HG02798 (cell line): ENCODE measurements at regions not wholly inside any gene's neighbourhood (a gene's known extent, or its start where the extent isn't known, plus 50 kb on each side); places are given as distances from the start of the nearest gene placed in this dataset.
"Not testable (repeated sequence)": the region's sequence is repeated elsewhere in the genome, so short reads cannot be mapped to it uniquely, and the experiment has no call there.

Experiments
- ATAC-seq: cut with Tn5 transposase; IDR thresholded peaks from one replicate; pipeline ENCODE4 v1.9.1; 2021; ENCODE audit warnings: mild to moderate bottlenecking; ENCODE audit not compliant: unreplicated experiment, poor library complexity

DNA sequence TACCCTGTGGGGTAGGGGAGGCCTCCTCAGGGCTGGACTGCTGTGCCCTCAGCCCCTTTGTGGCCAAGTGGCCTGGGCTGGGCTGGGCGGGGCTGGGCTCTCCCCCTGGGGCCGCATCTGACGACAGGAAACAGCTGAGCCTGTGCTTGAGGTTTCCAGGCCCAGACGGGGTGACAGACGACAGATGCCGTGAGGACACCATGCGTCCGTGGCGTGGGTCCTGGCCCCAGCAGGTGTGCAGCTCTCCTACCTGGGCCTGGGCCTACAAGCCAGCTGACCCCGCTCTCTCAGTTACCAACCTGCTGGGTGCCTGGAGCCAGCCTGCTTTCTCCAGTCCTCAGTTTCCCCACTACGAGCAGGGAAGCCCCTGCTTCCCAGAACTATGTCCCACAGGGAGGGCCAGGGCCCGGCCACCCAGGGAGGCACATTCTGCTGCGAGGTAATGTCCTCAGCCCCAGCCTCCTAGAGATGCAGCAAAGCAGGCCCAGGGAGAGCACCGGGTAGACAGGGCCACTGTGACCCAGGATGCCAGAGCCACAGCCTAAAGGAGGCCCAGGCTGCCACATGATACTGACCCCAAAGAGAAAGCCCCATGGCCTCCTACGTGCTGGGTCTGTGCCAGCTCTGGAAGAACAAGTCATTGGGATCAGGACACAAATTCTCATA, 181.3 kb downstream of the IGLL1 start:
- ATAC-seq: no peak

DNA sequence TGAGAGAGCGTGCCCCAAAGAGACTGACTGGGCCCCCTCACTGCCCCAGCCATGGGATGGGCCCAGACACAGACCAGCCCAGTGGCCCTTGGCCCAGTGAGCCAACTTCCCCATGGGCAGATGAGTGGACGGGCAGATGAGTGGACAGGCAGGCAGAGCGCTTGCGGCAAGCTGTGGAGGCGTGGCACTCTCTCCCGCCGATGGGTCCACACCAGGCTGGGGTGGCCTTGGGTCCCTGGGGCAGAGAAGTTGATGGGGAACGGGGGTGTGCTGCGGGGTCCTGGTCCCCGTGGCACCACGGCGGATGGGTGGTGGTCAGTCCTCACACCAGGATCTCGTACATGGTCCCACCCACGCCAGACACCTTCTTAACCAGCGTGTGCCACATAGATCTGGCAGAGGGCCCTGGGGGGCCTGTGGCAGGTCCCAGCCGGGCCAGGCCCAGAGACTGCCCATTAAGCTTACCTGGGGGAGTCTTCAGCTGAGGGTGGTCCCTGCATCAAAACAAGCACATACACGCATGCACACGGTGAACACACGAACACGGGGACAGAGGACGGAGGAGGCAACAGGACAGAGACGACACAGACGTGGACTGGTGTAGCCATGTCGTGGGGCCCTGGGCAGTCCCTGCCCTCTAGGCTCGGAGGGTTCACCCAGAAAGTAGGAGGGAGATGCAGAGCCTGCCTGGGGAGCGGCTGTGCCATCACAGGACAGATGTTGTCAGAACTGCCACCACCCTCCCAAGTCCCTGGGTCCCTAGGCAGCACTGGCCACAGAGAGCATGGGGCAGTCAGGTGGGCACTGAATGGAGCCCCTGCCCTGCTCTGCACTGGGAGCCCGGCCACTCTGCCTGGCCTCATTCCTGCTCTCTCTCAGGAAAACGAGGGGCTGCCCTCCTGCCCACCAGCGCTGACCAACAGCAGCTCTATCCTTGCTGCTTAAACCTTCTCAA, 182.2 kb downstream of the IGLL1 start:
- ATAC-seq: no peak

DNA sequence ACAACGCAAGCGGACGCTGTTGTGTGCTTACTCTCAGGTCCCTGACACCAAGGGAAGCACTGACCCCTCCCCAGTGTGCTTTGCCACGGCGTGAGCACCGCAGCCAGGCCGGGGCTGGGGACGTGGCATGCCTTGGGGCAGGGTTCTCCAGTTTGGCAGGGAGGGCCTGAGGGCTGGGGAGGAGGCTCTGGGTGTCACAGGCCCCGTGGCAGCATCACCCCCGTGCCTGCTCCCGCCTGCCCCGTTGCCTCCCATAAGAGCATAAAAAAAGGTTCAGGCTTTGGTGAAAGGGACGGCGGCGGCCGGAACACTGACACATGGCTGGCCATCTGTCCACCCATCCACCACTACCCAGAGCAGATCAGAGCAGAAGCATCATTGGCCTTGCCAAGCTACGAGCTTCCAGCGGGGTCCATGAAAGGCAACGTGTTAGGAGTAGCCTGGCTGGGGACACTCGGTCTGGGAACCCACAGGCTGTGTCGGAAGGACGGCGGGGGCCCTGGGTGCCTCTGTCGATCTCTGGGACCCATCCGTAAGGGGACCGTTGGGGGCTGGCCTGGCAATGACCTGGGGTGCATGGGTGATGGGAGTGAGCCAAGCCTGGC, 183.0 kb downstream of the IGLL1 start:
- no peak for ATAC-seq

DNA sequence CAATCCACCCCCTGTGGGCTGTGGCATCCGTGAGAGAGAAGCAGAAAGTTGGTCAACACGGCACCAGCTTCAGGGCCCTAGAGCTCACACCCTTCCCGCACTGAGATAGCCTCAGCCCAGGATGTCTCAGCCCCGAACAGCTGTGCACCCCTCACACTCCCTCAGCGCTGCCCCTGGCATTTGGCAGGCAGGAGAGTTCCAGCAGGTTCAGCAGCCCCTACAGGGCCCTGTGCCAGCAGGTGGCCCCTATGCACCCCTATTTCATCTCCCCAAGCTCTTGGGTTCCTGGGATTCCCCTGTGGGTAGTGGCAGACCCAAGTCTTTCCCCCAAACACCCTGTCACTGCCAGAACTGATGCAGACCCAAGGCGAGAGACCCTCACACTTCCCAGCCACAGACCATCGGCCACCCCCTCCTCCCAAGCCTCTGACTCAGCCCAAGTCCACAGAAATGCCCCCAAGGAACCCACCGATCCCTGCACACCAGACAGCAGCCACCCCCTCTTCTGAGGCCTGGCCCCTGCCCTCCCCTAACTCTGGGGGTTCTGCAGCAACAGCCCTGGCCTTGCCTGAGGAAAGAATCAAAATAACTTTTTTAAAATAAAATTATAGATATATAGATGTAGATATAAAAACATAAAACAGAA, 183.6 kb downstream of the IGLL1 start:
- ATAC-seq: no peak

DNA sequence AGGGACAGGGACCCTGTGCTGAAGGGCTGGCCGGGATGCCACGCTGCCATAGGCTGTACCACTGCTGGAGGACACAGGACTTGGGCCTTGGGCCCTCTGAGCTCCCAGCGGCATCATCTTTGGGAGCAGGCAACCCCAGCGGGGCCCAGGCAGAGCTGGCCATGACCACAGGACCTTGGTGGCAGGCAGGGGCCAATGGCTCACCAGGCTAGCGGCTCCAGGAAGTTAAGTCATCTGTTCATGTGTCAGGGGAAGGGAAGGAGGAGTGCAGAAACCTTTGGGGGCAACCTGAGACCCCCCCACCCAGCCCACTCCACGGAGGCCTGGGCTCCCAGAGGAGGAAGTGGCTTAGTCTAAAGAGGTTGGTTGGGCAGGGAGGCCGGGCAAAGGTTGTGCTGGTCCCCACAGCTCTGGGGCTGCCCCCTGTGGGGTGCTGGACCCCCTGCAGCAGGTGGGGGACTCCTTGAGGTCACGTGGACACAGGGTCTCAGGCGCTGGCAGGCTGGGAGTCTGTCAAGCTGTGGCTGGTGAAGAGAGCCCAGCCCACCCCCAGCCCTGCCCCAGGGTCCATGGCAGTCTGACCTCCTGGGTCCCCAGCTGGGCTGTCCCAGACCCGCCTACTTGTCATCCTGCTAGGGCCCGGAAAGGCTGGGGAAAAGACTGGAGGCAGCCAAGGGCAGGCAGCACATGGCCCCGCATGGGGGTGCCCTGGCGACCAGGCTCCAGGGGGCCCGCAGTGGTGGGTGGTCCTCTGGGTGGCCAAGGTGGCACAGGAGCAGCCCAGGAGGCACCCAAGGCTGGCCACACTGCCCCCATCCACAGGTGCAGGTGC, 184.3 kb downstream of the IGLL1 start:
- ATAC-seq: no peak

DNA sequence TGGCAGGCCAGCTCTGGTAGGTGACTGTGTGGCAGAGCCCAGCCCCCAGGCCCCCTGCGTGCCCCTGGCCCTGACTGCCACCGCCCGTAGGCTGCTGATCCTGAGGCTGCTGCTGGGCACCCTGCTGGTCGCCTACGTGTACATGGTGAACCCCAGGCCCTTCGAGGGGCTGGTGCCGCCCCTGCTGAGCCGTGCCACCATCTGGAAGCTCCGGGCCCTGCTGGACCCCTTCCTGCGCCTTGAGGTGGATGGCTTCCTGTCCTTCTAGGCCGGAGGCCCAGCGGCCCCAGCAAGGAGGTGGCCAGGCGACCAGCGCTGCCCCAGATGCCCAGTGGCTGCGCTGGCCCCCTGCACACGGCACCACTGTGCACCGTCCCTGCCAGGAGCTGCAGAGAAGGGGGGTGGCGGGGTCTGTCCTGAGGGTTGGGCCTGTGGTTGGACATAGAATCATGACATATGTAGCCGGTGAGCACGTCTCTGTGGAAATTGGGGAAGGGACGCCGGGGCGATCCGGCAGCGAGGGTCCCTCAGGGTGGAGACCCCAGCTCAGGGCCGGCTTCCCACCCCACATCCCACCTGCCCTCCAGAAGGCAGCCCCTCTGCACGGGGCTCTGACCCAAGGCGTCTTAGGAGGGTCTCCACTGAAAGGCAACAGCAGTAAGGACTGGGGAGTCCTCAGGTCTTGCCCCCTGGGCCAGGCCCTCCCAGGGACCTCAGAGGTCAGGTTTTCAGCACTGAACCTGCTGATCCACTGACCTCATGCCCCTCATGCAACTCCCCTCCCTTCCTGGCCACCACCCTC, 185.4 kb downstream of the IGLL1 start:
- ATAC-seq: no peak

DNA sequence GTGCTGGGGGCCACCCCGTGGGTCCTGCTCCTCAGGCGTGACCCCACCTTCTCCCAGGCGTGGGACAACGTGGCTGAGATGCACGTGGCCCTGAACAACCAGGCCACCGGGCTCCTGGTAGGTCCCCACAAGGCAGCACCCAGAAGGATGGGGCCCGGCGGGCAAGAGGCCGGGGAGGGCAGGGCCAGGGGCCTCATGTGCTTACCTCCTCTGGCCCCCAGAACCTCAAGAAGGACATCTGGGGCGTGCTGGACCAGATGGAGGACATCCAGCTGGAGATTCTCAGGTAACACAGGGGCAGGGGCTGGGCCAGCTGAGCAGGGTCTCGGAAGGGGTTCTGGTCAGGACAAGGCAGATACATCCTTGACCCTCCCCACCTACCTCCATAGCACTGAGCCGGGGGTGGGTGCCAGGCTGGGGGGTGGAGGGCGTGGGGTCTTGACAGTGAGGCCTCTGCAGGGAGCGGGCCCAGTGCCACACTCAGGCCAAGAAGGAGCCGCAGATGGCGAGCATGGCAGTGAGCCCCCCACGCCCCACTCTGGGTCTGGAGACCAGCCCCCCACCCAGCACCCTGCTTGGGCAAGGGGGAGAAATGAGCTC, 186.3 kb downstream of the IGLL1 start:
- no peak for ATAC-seq

DNA sequence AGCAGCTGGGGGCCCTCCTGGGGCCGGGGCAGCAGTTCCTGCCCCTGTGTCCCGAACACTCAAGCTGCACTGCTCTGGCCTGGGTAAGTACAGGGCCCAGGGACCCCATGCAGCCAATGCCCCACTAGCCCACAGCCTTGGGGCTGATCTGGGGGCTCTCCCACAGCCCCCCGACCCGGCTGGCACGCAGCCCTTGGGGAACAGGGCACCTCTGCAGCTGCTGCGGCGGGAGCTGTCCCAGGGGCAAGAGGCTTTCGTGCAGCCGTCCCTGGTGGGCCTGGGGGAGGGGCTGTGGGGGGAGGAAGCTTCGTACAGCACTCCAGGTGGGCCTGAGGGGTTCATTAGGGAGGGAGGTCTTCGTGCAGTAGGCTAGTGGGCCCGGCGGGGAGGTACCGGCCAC, 186.9 kb downstream of the IGLL1 start:
- not testable (repeated sequence) for ATAC-seq

DNA sequence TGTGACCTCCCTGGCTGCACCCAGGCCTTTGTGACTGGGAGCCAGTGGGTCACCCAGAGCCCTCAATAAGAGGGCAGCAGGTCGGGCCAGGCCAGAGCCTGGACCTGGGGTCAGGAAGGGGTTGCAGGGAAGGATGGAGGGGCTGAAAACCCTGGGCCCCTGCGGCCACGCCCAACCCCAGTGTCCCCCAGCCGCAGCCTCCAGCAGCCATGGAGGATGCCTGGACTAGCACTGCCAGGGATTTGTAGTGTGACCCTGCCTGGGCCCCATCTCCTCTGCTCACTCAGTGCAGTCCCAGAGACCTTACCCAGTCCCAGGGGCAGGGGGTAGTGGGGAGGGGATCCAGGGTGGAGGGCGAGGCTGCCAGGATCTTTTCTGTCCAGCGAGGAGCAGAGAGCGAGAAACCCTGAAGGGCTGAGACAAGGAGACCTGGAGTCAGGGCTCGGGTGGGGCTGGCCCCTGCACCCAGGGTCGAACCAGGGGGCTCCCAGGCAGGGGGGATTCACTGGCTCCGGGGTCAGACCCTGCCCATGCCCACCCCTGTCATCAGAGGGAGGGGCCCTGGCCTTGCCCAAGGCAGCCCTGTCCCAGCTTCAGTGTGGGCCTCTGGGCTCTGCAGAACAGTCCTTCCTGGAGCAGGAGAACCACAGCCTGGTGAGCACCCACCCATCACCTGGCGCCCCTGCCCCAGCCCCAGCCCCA, 187.5 kb downstream of the IGLL1 start:
- no peak for ATAC-seq

DNA sequence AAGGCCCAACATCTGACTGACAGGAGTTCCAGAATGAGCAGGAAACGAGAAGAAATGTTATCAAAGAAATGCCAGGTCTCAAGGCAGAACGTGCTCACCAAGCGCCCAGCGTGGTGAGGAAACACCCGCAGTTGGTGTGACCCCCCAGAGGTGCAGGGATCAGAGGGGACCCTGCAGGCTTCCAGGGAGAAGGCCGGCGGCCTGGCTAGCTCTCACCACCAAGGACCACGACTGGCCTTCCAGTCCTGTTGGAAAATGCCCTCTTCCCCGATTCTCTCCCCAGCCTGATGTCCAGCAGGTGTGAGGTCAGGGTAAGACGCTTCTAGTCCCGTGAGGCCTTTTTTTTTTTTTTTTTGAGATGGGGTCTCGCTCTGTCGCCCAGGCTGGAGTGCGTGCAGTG, 189.1 kb downstream of the IGLL1 start:
- ATAC-seq: no peak

DNA sequence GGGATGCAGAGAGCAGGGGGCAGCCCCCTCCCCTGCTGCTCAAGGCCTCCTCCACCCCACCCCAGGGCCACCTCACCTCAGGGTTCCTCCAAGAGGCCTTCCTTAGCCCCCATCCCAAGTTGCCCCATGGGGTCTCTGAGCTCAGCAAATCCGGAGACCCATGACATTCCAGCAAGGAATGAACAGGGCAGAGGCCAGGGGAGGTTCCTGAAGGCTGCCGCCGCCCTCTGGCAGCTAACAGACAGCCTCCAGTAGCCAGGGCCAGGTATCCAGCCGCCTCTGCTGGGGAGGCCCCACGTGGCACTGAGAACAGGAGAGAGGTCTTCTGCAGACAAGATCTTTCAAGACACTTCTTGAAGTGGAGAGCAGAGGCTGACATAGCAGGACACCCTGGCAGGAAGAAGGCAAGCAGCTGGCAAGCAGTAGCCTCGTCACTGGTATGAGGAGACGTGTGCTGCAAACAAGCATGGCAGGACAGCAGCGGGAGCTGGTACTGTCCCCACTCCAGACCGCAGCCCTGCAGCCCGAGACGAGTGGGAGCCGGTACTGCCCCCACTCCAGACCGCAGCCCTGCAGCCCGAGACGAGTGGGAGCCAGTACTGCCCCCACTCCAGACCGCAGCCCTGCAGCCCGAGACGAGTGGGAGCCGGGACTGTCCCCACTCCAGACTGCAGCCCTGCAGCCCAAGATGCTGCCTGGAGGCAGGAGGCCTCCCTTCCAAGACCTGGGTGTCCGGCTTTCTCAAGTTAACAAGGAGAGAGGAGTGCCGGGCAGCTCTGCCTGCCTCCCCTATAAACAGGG, 190.6 kb downstream of the IGLL1 start:
- ATAC-seq: no peak

DNA sequence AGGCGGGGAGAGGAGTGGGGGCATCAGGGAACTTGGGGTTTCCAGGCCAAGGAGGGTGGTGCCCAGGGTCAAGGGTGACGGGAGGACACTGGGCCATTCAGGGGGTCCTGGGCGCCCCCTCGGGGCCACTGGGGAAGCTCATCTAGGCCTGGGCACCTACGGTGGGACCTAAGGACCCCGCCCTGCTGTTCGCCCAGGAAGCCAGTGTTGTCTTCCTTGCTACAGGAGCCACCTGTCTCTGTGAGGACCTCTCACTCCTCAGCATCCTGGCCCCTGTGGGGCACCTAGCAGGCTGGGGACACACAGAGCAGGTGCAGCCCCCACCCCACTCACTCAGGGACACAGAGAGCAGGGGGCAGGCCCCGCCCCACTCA, 191.6 kb downstream of the IGLL1 start:
- ATAC-seq: no peak

DNA sequence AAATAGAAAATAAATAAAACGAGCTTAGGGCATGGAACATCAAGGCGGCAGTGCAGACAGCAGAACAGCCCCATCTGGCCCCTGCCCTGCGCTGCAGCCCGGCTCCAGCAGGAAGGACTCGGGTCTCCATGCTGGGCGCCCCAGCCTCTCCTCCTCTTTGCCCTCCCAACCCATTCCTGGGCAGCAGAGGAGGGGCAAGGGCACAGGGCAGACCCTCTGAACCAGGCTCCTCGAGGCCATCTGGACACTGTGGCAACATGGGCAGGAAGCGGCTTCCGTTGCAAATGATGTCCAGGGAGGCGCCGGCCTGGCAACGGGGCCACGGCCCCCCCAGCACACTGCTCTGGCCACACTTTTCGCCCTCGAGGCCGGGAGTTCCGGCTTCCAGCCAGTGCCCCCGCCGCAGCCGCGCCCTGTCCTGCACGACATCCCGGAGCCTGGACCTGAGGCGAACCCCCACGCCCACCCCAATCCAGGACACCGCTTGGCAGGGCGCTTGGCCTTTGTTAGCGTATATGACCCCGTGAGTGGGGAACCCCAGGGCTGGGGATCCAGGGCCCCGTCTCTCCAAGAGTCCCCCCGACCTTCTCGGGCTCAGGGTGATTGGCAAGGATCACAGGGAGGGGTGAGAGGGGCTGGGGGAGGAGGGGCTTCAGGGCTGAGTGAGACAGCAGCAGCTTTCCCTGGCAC, 192.1 kb downstream of the IGLL1 start:
- ATAC-seq: no peak

DNA sequence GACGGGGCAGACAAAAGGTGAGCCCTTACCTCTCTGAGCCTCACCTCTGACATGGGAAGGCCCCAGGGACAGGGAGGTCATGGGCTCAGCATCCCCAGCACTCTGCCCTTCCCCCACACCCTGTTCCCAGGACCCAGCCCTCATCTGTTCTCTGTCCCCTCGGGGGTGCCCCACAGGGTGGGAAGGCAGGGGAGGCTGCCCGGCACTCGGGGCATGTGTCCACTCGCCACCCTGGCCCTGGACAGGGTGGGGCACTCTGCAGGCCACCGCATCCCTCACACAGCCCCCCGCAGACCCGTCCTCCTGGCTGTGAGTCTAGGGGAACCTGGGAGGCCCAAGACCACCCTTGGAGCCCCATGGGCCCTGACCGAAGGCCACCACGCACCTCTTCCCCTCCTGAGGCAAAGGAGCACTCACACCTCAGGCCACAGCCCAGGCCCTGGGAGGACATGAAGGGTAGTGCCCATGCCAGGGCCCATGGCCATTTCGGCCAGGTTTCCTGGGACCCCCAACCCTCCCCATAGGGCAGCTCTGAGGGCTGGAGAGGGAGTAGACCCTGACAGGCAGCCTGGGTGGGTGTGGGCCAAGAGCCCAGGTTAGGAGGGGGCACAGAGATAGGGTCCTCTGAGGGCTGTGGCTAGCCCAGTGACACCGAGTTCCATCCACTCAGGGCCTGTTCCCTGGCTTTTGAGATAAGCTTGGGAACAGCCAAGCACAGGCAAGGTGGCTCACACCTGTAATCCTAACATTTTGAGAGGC, 193.1 kb downstream of the IGLL1 start:
- ATAC-seq: no peak

DNA sequence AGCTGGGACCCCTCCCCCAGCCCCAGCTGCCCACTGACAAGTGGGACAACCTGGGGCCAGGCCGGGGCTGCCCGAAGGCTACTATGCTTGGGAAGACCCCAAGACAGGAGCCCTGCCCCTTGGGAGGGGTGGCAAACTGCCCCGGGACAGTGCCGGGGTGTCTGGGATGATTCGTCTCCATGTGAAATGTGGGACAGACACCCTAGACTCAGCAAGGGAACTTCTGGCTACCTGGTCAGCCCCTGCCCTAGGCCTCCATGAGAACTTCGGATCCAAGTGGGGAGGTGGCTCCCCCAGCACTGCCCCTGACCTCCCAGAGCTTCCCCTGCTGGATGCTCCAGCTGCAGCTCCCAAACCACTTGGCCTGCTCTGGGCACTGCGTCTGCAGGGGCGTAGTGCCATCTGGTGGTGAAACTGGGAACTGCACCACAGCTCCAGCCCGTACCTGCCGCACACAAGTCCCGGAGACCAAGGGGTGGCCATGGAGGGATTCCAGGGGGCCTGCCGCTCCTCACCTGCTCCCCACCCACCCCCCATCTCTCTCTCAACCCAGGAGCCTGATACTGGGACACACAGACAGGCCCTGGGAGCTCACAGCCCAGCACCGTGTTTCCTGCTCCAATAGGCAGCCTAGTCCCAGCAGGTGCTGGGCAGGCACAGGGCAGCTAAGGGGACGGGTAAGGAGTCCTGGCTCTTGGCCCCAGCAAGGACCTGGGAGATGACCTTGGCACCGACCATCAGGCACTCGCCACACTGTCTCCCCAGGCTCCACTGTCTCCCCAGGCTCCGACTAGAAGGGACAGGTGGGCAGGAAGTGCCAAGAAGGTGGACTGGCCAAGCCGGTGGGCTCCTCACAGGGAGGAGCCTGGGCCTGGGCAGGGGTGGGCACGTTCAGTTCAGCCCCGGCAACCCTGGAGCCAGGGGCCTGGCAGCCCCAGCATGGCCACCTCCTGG, 194.1 kb downstream of the IGLL1 start:
- ATAC-seq: peak; percentile 45
